ENCODE measurements at regions not wholly inside any gene's neighbourhood (a gene's known extent, or its start where the extent isn't known, plus 50 kb on each side); places are given as distances from the start of the nearest gene placed in this dataset.

DNA sequence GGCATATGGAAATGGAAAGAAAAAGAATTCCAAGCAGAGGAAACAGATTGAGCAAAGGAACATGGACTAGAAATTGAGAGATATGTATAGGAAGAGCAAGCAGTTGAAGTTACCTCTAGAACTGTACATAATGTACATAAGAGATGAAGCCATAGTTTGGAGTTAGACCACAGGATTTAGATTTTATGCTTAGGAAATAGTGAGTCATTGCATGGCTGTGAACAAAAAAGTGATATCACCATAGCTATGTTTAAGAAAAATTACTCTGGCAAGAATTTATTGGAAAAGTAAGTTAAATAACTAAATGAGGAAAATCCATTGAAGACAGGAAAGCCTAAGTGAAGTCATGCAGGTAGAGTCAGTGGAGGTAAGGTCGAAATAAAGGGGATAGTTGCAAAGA is 99.4 kb upstream of the GALNT5 start:
- DNase-seq = no peak

DNA sequence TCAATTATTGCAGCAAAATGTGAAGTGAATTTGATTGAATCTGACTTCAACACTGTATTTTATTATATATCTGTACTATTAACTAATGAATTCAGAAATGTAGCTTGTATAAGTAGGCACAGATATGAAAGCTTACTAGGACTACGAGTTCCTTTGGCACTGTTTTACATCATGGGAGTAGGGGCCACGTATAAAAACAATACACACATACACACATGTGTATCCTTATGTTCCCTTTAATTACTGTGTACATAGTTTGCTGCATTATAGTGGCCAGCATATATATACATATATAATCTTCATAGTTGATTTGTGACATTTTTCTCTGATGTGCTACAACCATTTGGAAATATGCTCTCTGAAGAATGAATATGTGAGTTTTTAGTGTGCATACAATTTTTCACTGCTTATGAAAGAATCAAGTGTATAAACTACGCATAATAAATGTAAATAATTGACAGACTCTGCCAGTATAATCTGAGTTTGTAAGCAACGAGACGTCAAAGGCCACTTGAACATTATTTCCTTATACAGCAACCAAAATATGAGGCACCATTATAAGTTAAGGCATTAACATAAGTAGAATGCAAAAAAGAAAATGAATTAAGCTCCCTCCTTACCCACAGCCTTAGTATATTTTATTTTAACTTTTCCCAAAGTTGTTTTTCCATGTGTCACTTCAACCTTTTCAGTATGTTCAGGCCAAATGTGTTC is 98.1 kb upstream of the GALNT5 start:
- DNase-seq = no peak

DNA sequence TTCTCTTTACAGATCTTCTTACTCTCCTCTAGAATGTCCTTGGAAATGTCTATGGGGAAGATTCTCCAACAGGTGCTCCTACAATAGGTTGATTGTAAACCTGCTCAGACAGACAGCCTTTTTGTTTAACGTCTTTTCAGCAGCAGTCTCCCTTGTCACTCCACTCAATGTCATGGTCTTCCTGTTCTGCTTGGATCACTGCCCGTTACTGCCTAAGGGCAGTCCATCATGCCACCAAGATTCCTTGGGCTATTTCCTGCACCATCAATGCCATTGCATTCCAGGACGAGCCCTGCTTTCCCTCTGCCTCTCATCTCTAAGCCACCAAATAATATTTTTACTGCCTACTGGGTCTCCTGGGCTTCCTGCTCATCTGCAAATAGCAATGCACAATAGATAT is 97.4 kb upstream of the GALNT5 start:
- DNase-seq = no peak

DNA sequence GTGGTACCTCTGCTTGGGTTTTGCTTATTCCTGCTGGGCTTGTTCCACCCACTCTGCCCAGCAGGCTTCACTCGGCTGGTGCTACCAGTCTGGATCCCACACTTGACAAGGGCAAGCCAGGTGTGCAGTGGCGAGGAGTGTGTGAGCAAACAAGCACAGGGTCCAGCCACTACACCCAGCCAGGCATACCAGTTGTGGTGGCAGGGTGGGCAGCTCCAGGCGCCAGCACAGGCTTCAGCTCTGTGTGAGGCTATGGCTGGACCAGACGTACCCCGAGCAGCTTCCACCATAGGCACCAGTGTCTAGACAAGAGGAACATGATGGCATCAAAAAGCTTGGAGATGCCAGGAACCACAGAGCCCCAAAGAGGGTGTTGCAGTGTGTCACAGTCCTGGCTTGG is 93.1 kb upstream of the GALNT5 start:
- DNase-seq = no peak

DNA sequence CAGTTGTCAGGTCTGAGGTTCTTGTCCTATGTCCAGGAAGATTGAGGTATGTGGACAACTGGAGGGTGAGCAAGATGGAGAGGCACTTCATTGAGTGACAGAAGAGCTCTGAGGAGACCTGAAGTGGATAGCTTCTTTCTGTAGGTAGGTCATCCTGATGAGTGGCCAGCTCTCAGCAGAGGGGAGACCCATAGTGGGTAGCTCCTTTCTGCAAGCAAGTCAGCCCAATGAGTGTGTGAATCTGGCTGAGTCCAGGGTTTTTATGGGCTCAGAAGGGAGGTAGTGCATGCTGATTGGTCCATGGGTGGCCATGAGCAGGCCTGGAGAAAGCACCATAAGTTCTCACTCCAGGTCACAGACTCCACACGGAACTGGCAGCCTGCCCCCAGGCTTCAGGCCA is 92.6 kb upstream of the GALNT5 start:
- no peak for DNase-seq

DNA sequence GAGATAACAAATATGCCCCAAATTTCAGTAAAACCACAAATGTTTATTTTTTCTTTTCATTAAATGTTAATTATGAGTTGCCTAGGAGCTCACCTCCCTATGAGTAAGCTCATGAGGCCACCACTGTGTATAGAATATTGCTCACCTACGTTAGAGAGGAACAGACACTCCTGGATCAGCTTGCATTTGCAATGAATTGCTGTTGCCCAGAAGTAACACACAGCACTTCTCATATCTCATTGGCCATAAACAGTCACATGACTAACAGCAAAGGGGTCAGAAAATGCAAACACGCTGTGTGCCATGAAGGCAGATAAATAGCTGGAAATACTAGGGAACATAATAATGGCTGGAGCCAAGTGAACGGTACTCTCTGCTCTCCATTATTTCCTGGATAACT is 89.0 kb upstream of the GALNT5 start:
- DNase-seq = no peak

DNA sequence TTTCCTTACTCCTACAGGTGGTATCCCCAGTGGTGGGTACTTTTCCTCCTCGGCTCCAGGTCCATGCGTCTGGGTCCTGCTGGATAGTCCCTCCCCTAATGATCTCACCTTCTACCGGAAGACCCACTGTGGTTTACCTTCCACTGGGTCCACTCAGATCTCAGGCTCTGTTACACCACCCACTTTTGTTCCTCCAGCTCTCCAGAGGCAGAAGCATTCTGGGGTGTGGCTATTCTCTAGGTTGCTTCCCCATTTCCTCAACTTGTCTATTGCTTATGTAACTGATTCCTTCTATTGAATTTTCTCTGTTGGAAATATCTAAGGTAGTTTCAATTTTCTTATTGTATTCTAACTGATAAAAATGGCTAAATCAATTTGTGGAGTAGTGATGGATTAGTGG is 87.6 kb upstream of the GALNT5 start:
- DNase-seq = no peak

DNA sequence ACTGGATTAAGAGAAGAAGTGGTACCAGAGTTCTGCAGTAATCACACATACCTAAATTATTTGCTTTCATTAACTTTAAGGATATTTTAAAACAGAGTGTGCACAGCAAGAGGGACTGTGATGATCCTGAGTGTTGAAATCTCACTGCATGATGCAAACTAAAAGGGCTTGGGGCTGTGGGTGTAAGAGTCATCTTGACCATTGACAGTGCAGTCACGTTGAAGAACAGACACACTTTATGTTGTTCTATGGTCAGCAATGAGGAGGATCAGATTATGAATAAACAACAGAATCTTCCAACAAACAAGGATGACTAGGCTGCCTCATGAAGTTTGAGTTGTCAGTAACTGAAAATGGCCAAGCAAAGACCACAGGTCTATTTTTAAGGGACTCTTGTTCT is 87.2 kb upstream of the GALNT5 start:
- no peak for DNase-seq

DNA sequence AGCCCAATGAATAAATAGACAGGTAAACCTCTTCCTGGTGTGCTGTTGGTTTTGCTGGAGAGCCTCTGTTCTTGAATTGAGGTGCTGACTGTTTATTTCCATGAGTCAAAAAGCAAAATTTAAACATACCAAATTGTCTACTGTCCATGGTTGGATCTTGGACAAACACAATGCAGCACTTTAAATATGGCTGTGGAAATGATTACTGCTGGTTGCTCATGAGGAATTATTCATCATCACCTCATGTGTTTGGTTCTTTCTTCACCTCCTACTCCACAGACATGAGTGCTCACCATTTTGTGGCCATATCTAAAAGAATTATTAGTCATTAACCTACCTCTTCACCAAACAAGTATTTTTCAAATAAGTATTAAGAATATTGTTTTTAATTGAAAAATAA is 85.3 kb upstream of the GALNT5 start:
- DNase-seq = no peak

DNA sequence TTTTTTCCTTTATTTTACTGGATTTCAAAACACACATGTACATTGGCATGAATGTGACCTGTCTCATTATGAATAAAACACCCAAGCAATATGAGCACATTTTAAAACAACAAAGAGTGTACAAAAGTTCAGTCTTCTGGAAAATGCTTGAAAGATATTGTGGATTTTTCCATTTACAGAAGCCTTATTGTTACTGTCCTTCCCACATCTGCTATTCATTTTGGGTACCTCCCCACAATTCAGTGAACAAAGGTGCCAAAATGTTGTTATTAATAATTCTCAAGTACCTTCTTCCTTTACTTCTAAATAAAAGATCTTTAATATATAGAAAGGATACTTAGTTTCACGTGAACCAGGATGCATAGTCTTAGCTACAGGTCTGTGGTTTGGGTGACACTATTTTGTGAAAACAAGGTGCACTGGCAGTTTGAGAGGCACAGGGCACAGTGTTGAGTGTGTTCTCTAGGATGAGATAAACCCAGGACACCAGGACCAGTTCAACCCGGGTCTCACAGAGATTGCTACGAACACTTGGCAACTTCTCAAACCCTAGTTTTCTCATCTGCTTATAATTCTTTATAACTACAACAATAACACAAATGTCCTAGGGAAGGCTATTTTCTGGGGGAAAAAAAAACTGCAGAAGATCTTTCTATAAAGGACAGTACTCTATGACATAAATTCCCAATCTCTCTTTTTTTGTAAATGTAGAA is 84.5 kb upstream of the GALNT5 start:
- DNase-seq = no peak

DNA sequence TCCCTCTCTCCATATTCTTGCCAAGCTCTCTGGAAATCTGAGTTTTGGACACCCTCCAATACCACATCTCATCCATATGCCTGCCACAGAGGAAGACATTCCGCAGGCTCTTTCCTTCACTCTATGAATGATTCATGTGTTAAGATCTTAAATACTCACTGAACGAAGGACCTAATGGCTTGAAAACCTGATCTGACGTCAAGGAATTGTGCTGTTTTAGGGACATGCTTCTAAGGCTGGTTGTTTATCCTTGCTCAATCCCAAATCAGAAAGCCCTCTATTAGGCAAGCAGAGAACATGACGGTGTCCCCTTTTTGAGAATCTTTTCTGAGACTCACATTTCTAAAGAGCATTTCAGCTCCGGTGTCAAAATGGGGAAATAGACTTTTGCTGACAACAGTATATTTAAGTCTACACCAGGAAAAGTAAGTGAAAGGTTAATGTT is 83.7 kb upstream of the GALNT5 start:
- no peak for DNase-seq

DNA sequence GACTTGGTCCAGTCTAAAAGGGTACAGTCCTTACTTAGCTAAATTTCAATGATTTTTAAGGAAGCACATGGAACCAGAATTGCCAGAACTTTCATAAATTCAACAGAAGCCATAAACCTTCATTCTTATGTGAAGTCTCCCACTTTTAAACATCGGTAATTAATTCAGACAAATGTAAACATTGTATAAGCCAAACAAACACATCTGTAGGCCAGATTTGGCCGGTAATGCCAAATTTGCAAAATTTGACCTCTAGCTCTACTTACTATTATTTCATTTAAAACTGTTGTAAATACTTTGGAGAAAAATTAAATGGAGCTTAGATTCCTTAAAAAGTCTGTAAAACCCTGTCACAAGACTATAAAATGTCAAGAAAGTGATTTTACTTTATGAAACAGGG is 83.2 kb upstream of the GALNT5 start:
- DNase-seq = no peak

DNA sequence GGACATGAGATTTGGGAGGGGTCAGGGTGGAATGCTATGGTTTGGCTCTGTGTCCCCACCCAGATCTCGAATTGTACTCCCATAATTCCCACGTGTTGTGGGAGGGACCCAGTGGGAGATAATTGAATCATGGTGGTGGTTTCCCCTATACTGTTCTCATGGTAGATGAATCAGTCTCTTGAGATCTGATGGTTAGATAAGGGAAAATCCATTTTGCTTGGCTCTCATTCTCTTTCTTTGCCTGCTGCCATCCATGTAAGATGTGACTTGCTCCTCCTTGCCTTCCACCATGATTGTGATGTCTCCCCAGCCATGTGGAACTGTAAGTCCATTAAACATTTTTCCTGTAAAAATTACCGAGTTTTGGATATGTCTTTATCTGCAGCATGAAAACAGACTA is 80.9 kb upstream of the GALNT5 start:
- no peak for DNase-seq

DNA sequence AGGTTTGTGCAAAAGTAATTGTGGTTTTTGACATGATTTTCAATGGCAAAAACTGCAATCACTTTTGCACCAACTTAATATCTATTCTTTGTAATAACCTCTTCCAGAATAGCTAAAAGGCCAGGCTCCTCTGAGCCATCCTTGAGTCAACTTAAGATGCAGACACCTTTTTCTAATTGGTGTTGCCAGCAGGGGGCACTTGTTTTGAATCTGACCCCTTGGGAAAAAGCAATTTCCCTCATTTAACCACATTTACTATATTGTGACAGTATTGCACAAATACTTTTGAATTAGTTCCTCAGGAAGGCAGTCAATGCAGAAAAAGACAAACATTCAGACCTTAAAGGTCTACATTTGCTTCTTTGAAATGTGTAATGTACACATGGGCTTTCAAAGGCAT is 78.6 kb upstream of the GALNT5 start:
- DNase-seq = no peak

DNA sequence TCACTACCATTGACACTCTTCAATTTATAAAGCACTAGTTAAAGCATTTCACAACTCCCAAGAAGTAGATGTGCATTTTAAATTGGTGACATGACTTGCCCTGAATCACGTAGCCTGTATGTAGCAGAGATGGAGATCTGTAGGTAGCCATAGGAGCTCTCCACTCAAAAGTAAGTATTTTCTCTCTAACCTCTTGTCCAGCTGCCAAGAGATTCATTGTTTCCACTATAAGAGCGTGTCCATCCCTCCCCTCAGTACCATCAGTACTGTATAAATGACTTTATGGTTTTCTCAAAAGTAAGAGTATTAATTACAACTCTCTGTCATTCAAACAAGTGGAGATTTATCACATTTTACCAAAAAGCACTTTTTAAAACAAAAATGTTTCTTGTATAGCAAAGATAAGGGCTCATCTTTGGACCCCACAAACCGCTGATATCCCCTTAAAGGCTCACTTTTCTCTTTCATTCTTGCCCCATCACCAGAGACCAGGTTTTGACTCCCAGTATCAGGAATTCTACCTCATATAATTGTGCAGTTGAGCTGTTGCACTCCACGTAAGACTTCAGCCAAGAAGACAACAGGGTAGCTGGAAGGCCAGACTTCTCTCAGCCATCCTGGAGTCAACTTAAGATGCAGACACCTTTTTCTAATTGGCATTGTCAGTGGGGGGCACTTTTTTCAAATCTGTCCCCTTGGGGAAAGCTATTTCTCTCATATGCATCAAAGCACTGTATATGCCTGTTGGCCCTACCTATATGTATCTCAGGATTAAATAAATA is 78.0 kb upstream of the GALNT5 start:
- no peak for DNase-seq

DNA sequence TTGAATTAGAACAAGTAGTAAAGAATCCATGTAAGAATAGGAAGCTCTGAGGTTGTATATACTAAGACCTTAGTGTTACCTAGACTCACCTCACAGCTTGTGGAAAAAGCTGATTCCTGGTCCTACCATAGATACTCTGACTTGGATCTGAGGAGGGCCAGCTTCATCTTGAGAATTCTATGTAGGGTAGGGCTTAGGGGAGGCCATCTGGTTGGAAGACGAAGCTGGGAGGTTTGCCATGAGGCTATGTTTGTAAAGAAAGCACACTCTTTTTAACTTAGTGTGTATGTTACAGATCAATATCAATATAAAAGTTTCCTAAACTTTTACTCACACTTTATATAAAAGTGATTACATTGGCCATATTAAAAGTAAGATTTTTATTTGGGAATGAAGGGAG is 77.1 kb upstream of the GALNT5 start:
- no peak for DNase-seq

DNA sequence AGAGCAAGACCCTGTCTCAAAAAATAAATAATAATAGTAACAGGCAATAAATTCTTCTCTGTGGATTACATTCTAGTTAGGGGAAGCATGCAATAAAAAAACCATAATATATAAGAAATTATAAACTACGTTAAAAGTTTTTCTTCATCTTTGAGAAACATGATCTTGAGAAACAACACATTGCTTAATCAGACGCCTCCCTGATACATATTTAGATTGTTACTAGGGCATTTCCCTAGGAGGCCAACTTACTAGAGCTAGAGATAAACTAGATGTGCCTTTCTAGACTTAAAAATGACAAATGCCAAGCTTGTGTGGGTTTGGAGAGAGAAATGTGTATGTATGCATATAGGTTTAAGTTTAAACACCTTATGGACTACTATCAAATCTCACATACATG is 76.3 kb upstream of the GALNT5 start:
- DNase-seq = no peak

DNA sequence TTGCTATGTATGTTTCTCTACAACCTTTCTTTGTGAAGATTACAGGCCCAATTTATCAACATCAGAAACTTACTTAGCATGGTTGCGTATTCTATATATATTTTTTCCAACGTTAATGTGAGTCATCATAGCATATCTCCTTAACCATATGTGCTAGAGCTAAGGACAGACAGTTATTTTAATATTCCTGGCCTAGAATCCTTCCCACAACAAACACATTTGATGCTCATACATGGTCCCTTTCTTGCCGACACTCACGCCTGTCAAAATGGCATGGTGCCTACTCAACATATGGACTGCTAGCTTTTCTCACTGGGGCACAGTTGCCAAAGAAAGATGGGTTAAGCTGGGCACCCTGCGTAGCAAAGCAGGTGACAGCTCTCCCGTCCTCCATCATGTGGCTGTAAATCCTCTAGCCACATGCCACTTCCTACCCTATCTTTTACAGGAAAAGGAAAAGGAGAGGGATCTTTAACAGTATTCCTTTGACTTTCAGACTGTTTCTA is 75.2 kb upstream of the GALNT5 start:
- no peak for DNase-seq

DNA sequence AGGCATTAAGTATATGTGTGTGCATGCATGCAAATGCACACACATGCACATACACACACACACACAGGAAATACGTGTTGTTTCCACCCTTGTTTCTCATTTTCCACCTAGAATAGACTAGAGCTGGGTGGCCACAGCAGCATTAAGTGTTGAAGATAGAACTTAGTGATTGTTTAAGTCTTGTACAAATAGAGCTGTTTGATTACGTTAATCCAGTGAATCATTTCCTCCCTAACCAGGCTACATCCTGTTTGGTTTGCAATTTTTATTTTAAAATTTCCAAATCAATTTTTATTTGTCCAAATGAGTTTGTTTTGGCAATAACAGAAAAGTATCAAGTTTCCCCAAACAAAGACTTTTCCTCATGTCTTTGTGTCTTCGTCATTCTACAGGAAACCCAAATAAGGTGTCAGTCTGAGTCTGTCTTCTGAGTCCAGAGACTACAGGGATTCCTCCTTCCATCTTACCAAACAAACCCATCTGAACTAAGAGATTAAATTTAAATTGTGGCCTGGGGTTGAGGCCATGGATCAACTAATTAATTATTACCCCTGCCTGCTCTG is 74.6 kb upstream of the GALNT5 start:
- DNase-seq = no peak

DNA sequence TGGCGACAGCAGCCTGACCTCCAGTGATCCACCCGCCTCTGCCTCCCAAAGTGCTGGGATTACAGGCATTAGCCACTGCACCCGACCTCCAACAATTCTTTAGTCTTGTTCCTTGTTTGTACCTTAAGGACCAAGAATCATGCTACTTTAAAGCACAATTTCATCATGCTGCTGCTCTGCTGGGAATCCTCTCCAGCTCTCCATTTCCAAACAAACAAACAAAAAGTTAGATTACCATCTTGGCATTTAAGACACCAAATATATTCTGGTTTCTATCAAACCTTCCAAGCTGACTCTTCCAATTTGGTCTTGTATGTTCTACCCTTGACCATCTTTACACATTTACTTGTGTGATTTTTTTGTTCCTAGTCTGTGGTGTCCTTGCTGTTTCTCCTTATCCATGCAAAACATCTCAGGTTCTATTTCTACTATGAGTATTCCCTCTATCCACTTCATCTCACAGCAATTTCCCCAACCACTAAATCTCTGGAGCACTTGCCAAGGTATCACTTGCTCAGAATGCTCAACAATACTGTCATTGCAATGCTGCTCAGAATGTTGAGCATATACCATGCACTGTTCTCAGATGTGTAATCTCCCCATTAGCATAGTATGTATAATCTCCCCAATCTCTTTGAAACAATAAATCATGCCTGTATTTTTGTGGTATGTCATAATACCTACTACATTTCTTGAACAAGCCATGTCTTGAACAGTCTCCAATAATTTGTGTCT is 73.2 kb upstream of the GALNT5 start:
- no peak for DNase-seq

DNA sequence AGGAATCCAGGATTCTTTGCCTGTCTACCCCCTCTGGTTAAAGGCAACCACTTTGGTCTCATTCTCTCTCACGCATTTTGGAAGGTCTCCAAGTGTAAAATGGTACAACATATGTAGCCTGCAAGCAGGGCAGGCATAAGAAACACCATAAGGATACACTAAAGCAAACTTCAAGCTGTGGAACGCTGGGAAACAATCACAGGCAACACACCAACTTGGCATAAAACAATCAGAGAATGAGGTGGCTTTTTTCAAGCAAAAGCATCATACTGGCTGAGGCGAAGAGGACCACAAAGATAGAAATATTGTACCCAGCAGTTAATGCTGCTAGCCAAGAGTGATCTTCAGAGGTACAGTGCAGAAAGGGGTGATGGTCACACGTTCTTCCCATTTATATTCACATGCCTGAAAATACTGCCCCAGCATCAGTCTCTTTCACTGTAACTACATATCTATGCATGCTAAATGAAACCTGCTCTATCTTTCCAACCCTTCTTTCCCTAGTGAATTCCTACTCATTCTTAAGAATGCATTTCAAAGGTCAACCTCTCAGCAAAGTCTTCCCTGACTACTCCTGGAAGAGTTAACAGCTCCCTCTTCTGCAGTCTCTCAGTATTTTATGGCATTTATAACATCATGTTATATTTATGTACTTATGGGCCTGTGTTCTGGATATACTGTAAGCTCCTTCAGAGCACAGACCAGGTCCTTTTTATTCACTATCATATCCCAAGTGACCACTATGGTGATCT is 71.9 kb upstream of the GALNT5 start:
- no peak for DNase-seq

DNA sequence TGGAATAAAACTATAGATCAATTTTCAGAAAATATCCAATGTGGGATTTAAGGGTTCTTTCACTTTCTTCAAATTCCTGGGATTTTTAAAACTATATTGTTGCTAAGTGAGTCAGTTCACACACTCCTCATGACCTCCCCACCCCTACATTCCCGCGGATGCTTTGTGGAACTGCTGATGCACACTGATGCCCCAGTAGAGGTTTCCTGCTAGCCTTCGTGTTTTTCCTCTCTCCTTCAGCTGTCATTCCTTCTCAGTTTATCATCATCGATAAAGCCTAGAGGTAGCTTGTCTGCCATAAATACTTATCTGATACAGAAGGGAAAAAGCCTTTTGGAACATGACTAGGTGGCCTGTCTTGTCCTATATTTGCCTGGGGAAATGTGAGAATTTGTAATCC is 67.4 kb upstream of the GALNT5 start:
- DNase-seq = no peak

All from right kidney (tissue), 1 donor.